ENCODE measurements at regions not wholly inside any gene's neighbourhood (a gene's known extent, or its start where the extent isn't known, plus 50 kb on each side); places are given as distances from the start of the nearest gene placed in this dataset.

DNA sequence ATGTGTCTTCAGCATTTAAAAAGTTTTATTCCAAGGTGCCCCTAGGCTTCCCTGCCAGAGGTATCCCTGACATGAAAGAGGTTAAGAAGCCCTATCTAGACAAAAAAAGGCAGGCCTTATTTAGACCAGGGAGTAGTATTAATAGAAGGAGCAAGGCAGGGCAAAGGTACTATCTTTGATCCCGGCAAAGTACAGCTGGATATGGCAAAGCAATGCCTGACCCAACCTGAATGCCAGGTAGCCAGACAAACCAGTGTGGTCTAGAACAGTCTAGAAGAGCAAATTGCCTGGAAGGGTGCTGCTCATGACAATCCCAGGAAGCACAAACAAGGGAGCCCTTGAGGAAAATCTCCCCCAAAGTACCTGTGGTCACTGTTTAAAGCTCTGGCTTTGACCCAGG is 62.6 kb upstream of the SYT13 start:
- TF ChIP-seq RFX5 (IDR thresholded peaks at IDR 0.05; ENCODE audit: low read depth, low read length) (no peak), BHLHE40 (IDR thresholded peaks at IDR 0.05; ENCODE audit: low read depth, low read length) (no peak), MAFK (IDR thresholded peaks at IDR 0.05; ENCODE audit: low read depth, low read length) (no peak), MAZ (IDR thresholded peaks at IDR 0.05; ENCODE audit: borderline replicate concordance, low read depth, low read length) (no peak), RAD21 (IDR thresholded peaks at IDR 0.05; ENCODE audit: low read length) (no peak), CEBPB (IDR thresholded peaks at IDR 0.05; ENCODE audit: low read depth, low read length) (no peak), RCOR1 (IDR thresholded peaks at IDR 0.05; ENCODE audit: insufficient replicate concordance, low read length) (no peak), POLR2A (IDR thresholded peaks at IDR 0.05; ENCODE audit: low read depth, low read length) (no peak), SMC3 (IDR thresholded peaks at IDR 0.05; ENCODE audit: low read depth, low read length) (no peak), MXI1 (IDR thresholded peaks at IDR 0.05; ENCODE audit: borderline replicate concordance, low read depth, low read length) (no peak), CHD1 (IDR thresholded peaks at IDR 0.05; ENCODE audit: low read depth, low read length) (no peak), FOS (IDR thresholded peaks at IDR 0.05; ENCODE audit: low read depth, low read length) (no peak), NFE2L2 (IDR thresholded peaks at IDR 0.05; ENCODE audit: low read depth, low read length) (no peak)
- TF ChIP-seq, protein P1, sequence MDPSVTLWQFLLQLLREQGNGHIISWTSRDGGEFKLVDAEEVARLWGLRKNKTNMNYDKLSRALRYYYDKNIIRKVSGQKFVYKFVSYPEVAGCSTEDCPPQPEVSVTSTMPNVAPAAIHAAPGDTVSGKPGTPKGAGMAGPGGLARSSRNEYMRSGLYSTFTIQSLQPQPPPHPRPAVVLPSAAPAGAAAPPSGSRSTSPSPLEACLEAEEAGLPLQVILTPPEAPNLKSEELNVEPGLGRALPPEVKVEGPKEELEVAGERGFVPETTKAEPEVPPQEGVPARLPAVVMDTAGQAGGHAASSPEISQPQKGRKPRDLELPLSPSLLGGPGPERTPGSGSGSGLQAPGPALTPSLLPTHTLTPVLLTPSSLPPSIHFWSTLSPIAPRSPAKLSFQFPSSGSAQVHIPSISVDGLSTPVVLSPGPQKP (IDR thresholded peaks at IDR 0.05; ENCODE audit: borderline replicate concordance, low read depth, low read length), result no peak
- TF ChIP-seq, protein P2, sequence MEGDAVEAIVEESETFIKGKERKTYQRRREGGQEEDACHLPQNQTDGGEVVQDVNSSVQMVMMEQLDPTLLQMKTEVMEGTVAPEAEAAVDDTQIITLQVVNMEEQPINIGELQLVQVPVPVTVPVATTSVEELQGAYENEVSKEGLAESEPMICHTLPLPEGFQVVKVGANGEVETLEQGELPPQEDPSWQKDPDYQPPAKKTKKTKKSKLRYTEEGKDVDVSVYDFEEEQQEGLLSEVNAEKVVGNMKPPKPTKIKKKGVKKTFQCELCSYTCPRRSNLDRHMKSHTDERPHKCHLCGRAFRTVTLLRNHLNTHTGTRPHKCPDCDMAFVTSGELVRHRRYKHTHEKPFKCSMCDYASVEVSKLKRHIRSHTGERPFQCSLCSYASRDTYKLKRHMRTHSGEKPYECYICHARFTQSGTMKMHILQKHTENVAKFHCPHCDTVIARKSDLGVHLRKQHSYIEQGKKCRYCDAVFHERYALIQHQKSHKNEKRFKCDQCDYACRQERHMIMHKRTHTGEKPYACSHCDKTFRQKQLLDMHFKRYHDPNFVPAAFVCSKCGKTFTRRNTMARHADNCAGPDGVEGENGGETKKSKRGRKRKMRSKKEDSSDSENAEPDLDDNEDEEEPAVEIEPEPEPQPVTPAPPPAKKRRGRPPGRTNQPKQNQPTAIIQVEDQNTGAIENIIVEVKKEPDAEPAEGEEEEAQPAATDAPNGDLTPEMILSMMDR (conservative IDR thresholded peaks at IDR 0.05; ENCODE audit: low read depth, low read length), result no peak
- TF ChIP-seq, protein P3, sequence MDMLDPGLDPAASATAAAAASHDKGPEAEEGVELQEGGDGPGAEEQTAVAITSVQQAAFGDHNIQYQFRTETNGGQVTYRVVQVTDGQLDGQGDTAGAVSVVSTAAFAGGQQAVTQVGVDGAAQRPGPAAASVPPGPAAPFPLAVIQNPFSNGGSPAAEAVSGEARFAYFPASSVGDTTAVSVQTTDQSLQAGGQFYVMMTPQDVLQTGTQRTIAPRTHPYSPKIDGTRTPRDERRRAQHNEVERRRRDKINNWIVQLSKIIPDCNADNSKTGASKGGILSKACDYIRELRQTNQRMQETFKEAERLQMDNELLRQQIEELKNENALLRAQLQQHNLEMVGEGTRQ (IDR thresholded peaks at IDR 0.05; ENCODE audit: low read depth, low read length), result no peak
- in situ Hi-C loops (cut with MboI; ENCODE audit: low sequenced_read_pairs), result no loop called here

More for the DNA sequence above, 62.6 kb upstream of the SYT13 start:
- Histone ChIP-seq H3K4me3 (ENCODE audit: insufficient read depth, low read depth, low read length) (no peak overlapping the region), H2BK5ac (ENCODE audit: low read depth, low read length, poor library complexity, severe bottlenecking) (no peak overlapping the region), H3K4me2 (ENCODE audit: low read depth, low read length) (no peak overlapping the region), H3K14ac (replicated peaks; ENCODE audit: low read depth, low read length) (no peak overlapping the region), H2BK120ac (ENCODE audit: low read depth, low read length) (no peak overlapping the region), H3K79me1 (ENCODE audit: low read depth in 1 of 2, low read length in 2 of 2) (no peaks in the 10 kb centered on the region), H3K27ac (ENCODE audit: insufficient read depth, low read length) (no peak overlapping the region), H4K20me1 (ENCODE audit: insufficient read depth, low read length) (no peaks in the 10 kb centered on the region), H3K9ac (ENCODE audit: low read depth, low read length) (no peak overlapping the region), H2BK20ac (ENCODE audit: low read depth, low read length) (no peak overlapping the region), H3K4me1 (ENCODE audit: control insufficient read depth, insufficient read depth, low read length) (no peaks in the 10 kb centered on the region), H2AFZ (replicated peaks; ENCODE audit: low read length, poor library complexity) (no peak overlapping the region), H2AK9ac (replicated peaks; ENCODE audit: low read depth, low read length, poor library complexity) (no peak overlapping the region), H3K36me3 (ENCODE audit: control insufficient read depth, insufficient read depth, low read length) (no peaks in the 10 kb centered on the region), H4K91ac (ENCODE audit: insufficient read depth, low read depth, low read length) (no peak overlapping the region), H4K5ac (ENCODE audit: low read depth, low read length) (no peak overlapping the region), H3K4ac (ENCODE audit: low read depth, low read length) (no peak overlapping the region), H3K9me3 (ENCODE audit: control insufficient read depth, insufficient read depth, low read length) (no peaks in the 10 kb centered on the region), H3K9me1 (ENCODE audit: insufficient read depth, low read length) (no peaks in the 10 kb centered on the region), H2BK15ac (ENCODE audit: low read depth, low read length) (no peak overlapping the region), H4K8ac (ENCODE audit: low read depth in 2 of 2, low read length in 2 of 2) (no peak overlapping the region), H3K27me3 (ENCODE audit: control insufficient read depth, insufficient read depth, low read length) (peaks cover 11% of the 10 kb centered on the region), H3K56ac (ENCODE audit: extremely low read depth, insufficient read depth, low read length) (no peak overlapping the region), H2AK5ac (ENCODE audit: low read depth, low read length) (no peak overlapping the region), H3K23ac (ENCODE audit: low read depth, low read length) (no peak overlapping the region), H3K18ac (ENCODE audit: low read depth, low read length) (no peak overlapping the region)
- POLR2A ChIA-PET (ENCODE audit: unreplicated experiment), result no interaction called here
- intact Hi-C loops (cut with micrococcal nuclease) (no loop called here), dilution Hi-C loops (cut with HindIII; ENCODE audit: low sequenced_read_pairs, unreplicated experiment) (no loop called here)
- ATAC-seq (ENCODE audit: low read depth), result no peak
- CTCF ChIA-PET, result interaction anchor here (1.3 kb wide), 1 partner anchor 423 kb away, joined by 5 read pairs; no protein-coding TSS in a partner anchor
- WGBS, 2 experiments (ENCODE audit: extremely low coverage in 2 of 2, insufficient read length in 1 of 2), result 40% methylated on average over 1 of the region's 1 CpG; no CpG with 5 or more reads in 1 of the 2 experiments
- no peak for DNase-seq
- BruUV-seq (replicated peaks), result no TSS peak

Measured in IMR-90 (cell line).